HG02970 (cell line): ENCODE measurements at regions not wholly inside any gene's neighbourhood (a gene's known extent, or its start where the extent isn't known, plus 50 kb on each side); places are given as distances from the start of the nearest gene placed in this dataset.
"Not testable (repeated sequence)": the region's sequence is repeated elsewhere in the genome, so short reads cannot be mapped to it uniquely, and the experiment has no call there.

Experiments used
- ATAC-seq: cut with Tn5 transposase; IDR thresholded peaks from one replicate; pipeline ENCODE4 v1.9.1; 2021; ENCODE audit warnings: mild to moderate bottlenecking, moderate library complexity, moderate number of reproducible peaks; ENCODE audit not compliant: unreplicated experiment, low FRiP score

- ATAC-seq = not testable (repeated sequence)
Measured at GRCh38 chr17:64800987-64801386, 118.3 kb downstream of the LRRC37A3 start.

GRCh38 chr17:64800361-64800895 is 118.8 kb downstream of the LRRC37A3 start:
- not testable (repeated sequence) for ATAC-seq

GRCh38 chr17:64799543-64800188 is 119.6 kb downstream of the LRRC37A3 start:
- not testable (repeated sequence) for ATAC-seq

GRCh38 chr17:64798961-64799360 is 120.3 kb downstream of the LRRC37A3 start:
- ATAC-seq = not testable (repeated sequence)

- ATAC-seq = not testable (repeated sequence)
Measured at GRCh38 chr17:64798489-64798790, 120.8 kb downstream of the LRRC37A3 start.

GRCh38 chr17:64797746-64798488 is 121.4 kb downstream of the LRRC37A3 start:
- not testable (repeated sequence) for ATAC-seq

- ATAC-seq = not testable (repeated sequence)
Measured at GRCh38 chr17:64795342-64795741, 123.9 kb downstream of the LRRC37A3 start.

- not testable (repeated sequence) for ATAC-seq
Measured at GRCh38 chr17:64794548-64795274, 124.6 kb downstream of the LRRC37A3 start.

- not testable (repeated sequence) for ATAC-seq
Measured at GRCh38 chr17:64794113-64794512, 125.2 kb downstream of the LRRC37A3 start.

- ATAC-seq = not testable (repeated sequence)
Measured at GRCh38 chr17:64792793-64793575, 126.3 kb downstream of the LRRC37A3 start.

GRCh38 chr17:64792276-64792675 is 127.0 kb downstream of the LRRC37A3 start:
- not testable (repeated sequence) for ATAC-seq

GRCh38 chr17:64791691-64792090 is 127.6 kb downstream of the LRRC37A3 start:
- ATAC-seq = not testable (repeated sequence)

GRCh38 chr17:64791226-64791625 is 128.1 kb downstream of the LRRC37A3 start:
- not testable (repeated sequence) for ATAC-seq

GRCh38 chr17:64790690-64791089 is 128.6 kb upstream of the SMURF2 start:
- not testable (repeated sequence) for ATAC-seq

GRCh38 chr17:64790193-64790592 is 128.1 kb upstream of the SMURF2 start:
- ATAC-seq = not testable (repeated sequence)

- not testable (repeated sequence) for ATAC-seq
Measured at GRCh38 chr17:64789061-64789445, 126.9 kb upstream of the SMURF2 start.

- no peak for ATAC-seq
Measured at GRCh38 chr17:64788286-64789060, 126.4 kb upstream of the SMURF2 start.

- ATAC-seq = no peak
Measured at GRCh38 chr17:64787921-64788271, 125.8 kb upstream of the SMURF2 start.

GRCh38 chr17:64787255-64787920 is 125.3 kb upstream of the SMURF2 start:
- no peak for ATAC-seq
